OCI-LY1 (cell line): ENCODE measurements at regions not wholly inside any gene's neighbourhood (a gene's known extent, or its start where the extent isn't known, plus 50 kb on each side); places are given as distances from the start of the nearest gene placed in this dataset.

Experiments used
- H2AFZ ChIP-seq: fragments of 200-600 bp; sonication (generic), shearing (Covaris generic); 2 replicates; pipeline ENCODE4 v1.6.0; 2014; ENCODE audit warnings: antibody characterized with exemption, mild to moderate bottlenecking, low read length
- H3F3A ChIP-seq: fragments of 200-600 bp; sonication (generic), shearing (Covaris generic); 2 replicates; pipeline ENCODE4 v1.6.0; 2014; ENCODE audit warnings: mild to moderate bottlenecking, antibody characterized with exemption, low read length, moderate library complexity; ENCODE audit not compliant: insufficient read depth
- H3K27ac ChIP-seq: fragments of 200-600 bp; sonication (generic); 2 replicates; pipeline ENCODE4 v1.5.1; 2014; ENCODE audit warnings: low read length, mixed run types, mild to moderate bottlenecking, low read depth; ENCODE audit not compliant: poor library complexity, severe bottlenecking
- H3K27me3 ChIP-seq: fragments of 200-600 bp; sonication (generic); 2 replicates; pipeline ENCODE4 v1.6.0; 2014; ENCODE audit warnings: antibody characterized with exemption, mild to moderate bottlenecking, low read length, moderate library complexity; ENCODE audit not compliant: insufficient read depth
- H3K36me3 ChIP-seq: fragments of 200-600 bp; sonication (generic); 2 replicates; pipeline ENCODE4 v1.6.1; 2014; ENCODE audit warnings: mild to moderate bottlenecking, antibody characterized with exemption, low read length, moderate library complexity, mixed read lengths; ENCODE audit not compliant: insufficient read depth
- H3K4me1 ChIP-seq: fragments of 200-600 bp; sonication (generic); 2 replicates; pipeline ENCODE4 v1.5.1; 2014; ENCODE audit warnings: mild to moderate bottlenecking, low read length, moderate library complexity; ENCODE audit not compliant: insufficient read depth, severe bottlenecking
- H3K4me2 ChIP-seq: fragments of 200-600 bp; sonication (generic), shearing (Covaris generic); 2 replicates; pipeline ENCODE4 v1.6.1; 2014; ENCODE audit warnings: low read length
- H3K4me3 ChIP-seq: fragments of 200-600 bp; sonication (generic); 2 replicates; pipeline ENCODE4 v1.5.1; 2014; ENCODE audit warnings: low read length, low read depth, mild to moderate bottlenecking, mixed read lengths; ENCODE audit not compliant: poor library complexity, severe bottlenecking
- H3K79me2 ChIP-seq: fragments of 200-600 bp; shearing (Covaris generic); 2 replicates; pipeline ENCODE4 v1.6.1; 2016; ENCODE audit warnings: mixed run types, low read length, mixed read lengths; ENCODE audit not compliant: insufficient read depth
- H3K9ac ChIP-seq: fragments of 200-600 bp; sonication (generic), shearing (Covaris generic); 2 replicates; pipeline ENCODE4 v1.6.1; 2014; ENCODE audit warnings: mild to moderate bottlenecking, low read length, mixed read lengths
- H3K9me2 ChIP-seq: fragments of 200-600 bp; sonication (generic), shearing (Covaris generic); 2 replicates; pipeline ENCODE4 v1.6.1; 2014; ENCODE audit warnings: low read depth, mild to moderate bottlenecking, low read length, mixed read lengths
- H3K9me3 ChIP-seq: fragments of 200-600 bp; shearing (Covaris generic); 2 replicates; pipeline ENCODE4 v1.6.1; 2014; ENCODE audit warnings: low read length, mixed read lengths
- H4K20me1 ChIP-seq: fragments of 200-600 bp; sonication (generic), shearing (Covaris generic); 2 replicates; pipeline ENCODE4 v1.6.0; 2016; ENCODE audit warnings: mild to moderate bottlenecking, low read length; ENCODE audit not compliant: insufficient read depth
- EZH2 ChIP-seq: fragments of 200-600 bp; sonication (generic), shearing (Covaris generic); IDR thresholded peaks from 2 replicates; pipeline ENCODE4 v1.8.0; 2017; ENCODE audit warnings: borderline replicate concordance, mixed run types, mild to moderate bottlenecking, antibody characterized with exemption, low read length, moderate library complexity, mixed read lengths
- TF ChIP-seq, protein P1 (sequence below): fragments of 200-600 bp; sonication (generic), shearing (Covaris generic); IDR thresholded peaks from 2 replicates; pipeline ENCODE4 v1.5.1; 2017; ENCODE audit warnings: mild to moderate bottlenecking, antibody characterized with exemption, low read length, moderate library complexity, mixed read lengths

GRCh38 chr4:14280567-14280966, 653.0 kb upstream of the BOD1L1 start:
- TF ChIP-seq, protein P1, sequence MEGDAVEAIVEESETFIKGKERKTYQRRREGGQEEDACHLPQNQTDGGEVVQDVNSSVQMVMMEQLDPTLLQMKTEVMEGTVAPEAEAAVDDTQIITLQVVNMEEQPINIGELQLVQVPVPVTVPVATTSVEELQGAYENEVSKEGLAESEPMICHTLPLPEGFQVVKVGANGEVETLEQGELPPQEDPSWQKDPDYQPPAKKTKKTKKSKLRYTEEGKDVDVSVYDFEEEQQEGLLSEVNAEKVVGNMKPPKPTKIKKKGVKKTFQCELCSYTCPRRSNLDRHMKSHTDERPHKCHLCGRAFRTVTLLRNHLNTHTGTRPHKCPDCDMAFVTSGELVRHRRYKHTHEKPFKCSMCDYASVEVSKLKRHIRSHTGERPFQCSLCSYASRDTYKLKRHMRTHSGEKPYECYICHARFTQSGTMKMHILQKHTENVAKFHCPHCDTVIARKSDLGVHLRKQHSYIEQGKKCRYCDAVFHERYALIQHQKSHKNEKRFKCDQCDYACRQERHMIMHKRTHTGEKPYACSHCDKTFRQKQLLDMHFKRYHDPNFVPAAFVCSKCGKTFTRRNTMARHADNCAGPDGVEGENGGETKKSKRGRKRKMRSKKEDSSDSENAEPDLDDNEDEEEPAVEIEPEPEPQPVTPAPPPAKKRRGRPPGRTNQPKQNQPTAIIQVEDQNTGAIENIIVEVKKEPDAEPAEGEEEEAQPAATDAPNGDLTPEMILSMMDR, result no peak
- no peak for TF ChIP-seq EZH2
- no peaks in the 10 kb centered on the region for H3F3A ChIP-seq
- H3K4me2 ChIP-seq, result no peak overlapping the region
- H3K27me3 ChIP-seq, result no peaks in the 10 kb centered on the region
- H3K27ac ChIP-seq, result no peak overlapping the region
- H3K79me2 ChIP-seq, result no peaks in the 10 kb centered on the region
- H3K9me3 ChIP-seq, result no peaks in the 10 kb centered on the region
- no peak overlapping the region for H3K9ac ChIP-seq
- no peaks in the 10 kb centered on the region for H3K4me1 ChIP-seq
- no peak overlapping the region for H2AFZ ChIP-seq
- no peaks in the 10 kb centered on the region for H3K9me2 ChIP-seq
- H3K4me3 ChIP-seq, result no peak overlapping the region
- H4K20me1 ChIP-seq, result no peaks in the 10 kb centered on the region
- H3K36me3 ChIP-seq, result no peaks in the 10 kb centered on the region

DNA sequence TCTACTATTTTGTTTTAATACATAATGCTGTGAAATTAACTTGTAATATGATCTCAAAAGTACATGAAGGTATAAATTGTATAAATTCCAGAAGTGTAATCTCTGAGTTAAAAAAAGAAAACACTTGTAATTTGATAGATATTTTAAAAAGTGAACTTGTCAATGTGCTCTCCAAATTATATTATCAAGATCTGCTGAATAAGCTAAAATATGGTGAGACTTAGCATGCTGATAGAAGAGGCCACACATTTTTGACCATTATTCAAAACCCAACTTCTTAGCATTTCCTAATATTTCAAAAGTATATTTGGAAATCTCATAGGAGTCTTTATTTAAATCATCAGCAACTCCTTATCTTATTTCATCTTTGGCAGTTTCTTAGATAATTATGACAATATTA, 657.1 kb upstream of the BOD1L1 start:
- no peaks in the 10 kb centered on the region for H3K79me2 ChIP-seq
- H3K27ac ChIP-seq, result no peak overlapping the region
- no peaks in the 10 kb centered on the region for H3K9me2 ChIP-seq
- H3K27me3 ChIP-seq, result no peaks in the 10 kb centered on the region
- H3K4me3 ChIP-seq, result no peak overlapping the region
- no peaks in the 10 kb centered on the region for H3K9me3 ChIP-seq
- H3K4me2 ChIP-seq, result no peak overlapping the region
- no peaks in the 10 kb centered on the region for H4K20me1 ChIP-seq
- no peaks in the 10 kb centered on the region for H3K36me3 ChIP-seq
- no peaks in the 10 kb centered on the region for H3F3A ChIP-seq
- TF ChIP-seq, protein P1, result no peak
- no peak for TF ChIP-seq EZH2
- no peak overlapping the region for H2AFZ ChIP-seq
- H3K9ac ChIP-seq, result no peak overlapping the region
- no peaks in the 10 kb centered on the region for H3K4me1 ChIP-seq

- Histone ChIP-seq H3K9ac (no peak overlapping the region), H3K9me2 (no peaks in the 10 kb centered on the region), H3K4me2 (no peak overlapping the region), H3K4me1 (no peaks in the 10 kb centered on the region), H3K27me3 (no peaks in the 10 kb centered on the region), H3K4me3 (no peak overlapping the region), H3F3A (no peaks in the 10 kb centered on the region), H4K20me1 (no peaks in the 10 kb centered on the region), H3K79me2 (no peaks in the 10 kb centered on the region), H3K9me3 (no peaks in the 10 kb centered on the region), H3K27ac (no peak overlapping the region), H2AFZ (no peak overlapping the region), H3K36me3 (no peaks in the 10 kb centered on the region)
- no peak for TF ChIP-seq EZH2
- TF ChIP-seq, protein P1, result no peak
These were observed 662.2 kb upstream of the BOD1L1 start for GRCh38 chr4:14289708-14290107.
